ENCODE measurements at regions not wholly inside any gene's neighbourhood (a gene's known extent, or its start where the extent isn't known, plus 50 kb on each side); places are given as distances from the start of the nearest gene placed in this dataset.

DNA sequence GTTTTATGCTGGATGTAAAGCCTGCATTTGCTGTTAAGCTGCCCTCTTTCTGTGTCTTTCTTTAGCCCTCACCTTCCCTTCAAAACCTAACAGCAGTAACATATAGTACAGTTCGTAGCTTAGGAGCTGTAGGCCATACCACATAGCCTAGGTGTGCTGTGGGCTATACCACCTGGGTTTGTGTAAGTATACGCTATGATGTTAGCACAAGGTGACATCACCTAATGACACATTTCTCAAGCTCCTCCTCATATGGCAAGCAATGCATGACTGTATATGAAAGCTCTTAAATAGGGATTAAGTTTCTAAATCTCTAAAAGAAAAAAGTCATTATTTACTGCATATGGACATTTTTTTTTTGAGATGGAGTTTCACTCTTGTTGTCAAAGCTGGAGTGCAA, 57.8 kb upstream of the TMEM97 start:
- TF ChIP-seq, protein P1, sequence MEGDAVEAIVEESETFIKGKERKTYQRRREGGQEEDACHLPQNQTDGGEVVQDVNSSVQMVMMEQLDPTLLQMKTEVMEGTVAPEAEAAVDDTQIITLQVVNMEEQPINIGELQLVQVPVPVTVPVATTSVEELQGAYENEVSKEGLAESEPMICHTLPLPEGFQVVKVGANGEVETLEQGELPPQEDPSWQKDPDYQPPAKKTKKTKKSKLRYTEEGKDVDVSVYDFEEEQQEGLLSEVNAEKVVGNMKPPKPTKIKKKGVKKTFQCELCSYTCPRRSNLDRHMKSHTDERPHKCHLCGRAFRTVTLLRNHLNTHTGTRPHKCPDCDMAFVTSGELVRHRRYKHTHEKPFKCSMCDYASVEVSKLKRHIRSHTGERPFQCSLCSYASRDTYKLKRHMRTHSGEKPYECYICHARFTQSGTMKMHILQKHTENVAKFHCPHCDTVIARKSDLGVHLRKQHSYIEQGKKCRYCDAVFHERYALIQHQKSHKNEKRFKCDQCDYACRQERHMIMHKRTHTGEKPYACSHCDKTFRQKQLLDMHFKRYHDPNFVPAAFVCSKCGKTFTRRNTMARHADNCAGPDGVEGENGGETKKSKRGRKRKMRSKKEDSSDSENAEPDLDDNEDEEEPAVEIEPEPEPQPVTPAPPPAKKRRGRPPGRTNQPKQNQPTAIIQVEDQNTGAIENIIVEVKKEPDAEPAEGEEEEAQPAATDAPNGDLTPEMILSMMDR (IDR thresholded peaks at IDR 0.05 in 8 of 11, conservative IDR thresholded peaks at IDR 0.05 in 3 of 11), result no peak
- TF ChIP-seq POLR2A (IDR thresholded peaks at IDR 0.05) (no peak), POLR2AphosphoS5 (IDR thresholded peaks at IDR 0.05) (no peak)
